Tibial nerve (tissue), 4 donors: ENCODE measurements at regions not wholly inside any gene's neighbourhood (a gene's known extent, or its start where the extent isn't known, plus 50 kb on each side); places are given as distances from the start of the nearest gene placed in this dataset.

Experiments used
- EP300 ChIP-seq, 2 donors: sonication (generic); formaldehyde crosslinking; IDR thresholded peaks; one replicate each; pipeline ENCODE4 v1.6.1; 2017; ENCODE audit warnings: antibody characterized with exemption in 2 of 2, mild to moderate bottlenecking in 1 of 2
- POLR2A ChIP-seq, 2 donors: fragments of 450-650 bp; IDR thresholded peaks; one replicate each; pipeline ENCODE4 v1.6.1; 2017; ENCODE audit warnings: antibody characterized with exemption in 2 of 2, mild to moderate bottlenecking in 2 of 2, moderate library complexity in 2 of 2
- TF ChIP-seq, protein P1 (sequence below), 5 experiments: fragments of 200-600 bp in 3 of 5; fragments of 450-650 bp in 2 of 5; sonication (generic) in 3 of 5; IDR thresholded peaks; one replicate each; pipeline ENCODE4 v1.5.1; 2016 to 2019; ENCODE audit warnings: antibody characterized with exemption in 5 of 5, mild to moderate bottlenecking in 3 of 5, moderate library complexity in 2 of 5

DNA sequence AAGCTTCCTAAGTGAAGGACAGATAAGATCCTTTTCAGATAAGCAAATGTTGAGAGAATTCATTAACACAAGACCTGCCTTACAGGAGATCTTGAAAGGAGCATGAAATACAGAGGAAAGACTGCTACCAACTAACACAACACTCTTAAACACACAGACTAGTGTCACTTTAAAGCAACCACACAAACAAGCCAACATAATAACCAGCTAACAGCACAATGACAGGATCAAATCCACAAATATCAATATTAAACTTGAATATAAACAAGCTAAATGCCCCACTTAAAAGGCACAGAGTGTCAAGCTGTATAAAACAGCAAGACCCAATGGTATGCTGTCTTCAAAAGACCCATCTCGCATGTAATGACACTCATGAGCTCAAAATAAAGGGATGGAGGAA lies 70.8 kb upstream of the HMGXB4 start:
- TF ChIP-seq, protein P1, sequence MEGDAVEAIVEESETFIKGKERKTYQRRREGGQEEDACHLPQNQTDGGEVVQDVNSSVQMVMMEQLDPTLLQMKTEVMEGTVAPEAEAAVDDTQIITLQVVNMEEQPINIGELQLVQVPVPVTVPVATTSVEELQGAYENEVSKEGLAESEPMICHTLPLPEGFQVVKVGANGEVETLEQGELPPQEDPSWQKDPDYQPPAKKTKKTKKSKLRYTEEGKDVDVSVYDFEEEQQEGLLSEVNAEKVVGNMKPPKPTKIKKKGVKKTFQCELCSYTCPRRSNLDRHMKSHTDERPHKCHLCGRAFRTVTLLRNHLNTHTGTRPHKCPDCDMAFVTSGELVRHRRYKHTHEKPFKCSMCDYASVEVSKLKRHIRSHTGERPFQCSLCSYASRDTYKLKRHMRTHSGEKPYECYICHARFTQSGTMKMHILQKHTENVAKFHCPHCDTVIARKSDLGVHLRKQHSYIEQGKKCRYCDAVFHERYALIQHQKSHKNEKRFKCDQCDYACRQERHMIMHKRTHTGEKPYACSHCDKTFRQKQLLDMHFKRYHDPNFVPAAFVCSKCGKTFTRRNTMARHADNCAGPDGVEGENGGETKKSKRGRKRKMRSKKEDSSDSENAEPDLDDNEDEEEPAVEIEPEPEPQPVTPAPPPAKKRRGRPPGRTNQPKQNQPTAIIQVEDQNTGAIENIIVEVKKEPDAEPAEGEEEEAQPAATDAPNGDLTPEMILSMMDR (IDR thresholded peaks at IDR 0.05) = no peak
- TF ChIP-seq EP300 (IDR thresholded peaks at IDR 0.05) (no peak), POLR2A (IDR thresholded peaks at IDR 0.05) (no peak)
